GM12878 (cell line): ENCODE measurements at regions not wholly inside any gene's neighbourhood (a gene's known extent, or its start where the extent isn't known, plus 50 kb on each side); places are given as distances from the start of the nearest gene placed in this dataset.
"Not testable (repeated sequence)": the region's sequence is repeated elsewhere in the genome, so short reads cannot be mapped to it uniquely, and the experiment has no call there.

Experiments used
- EP300 ChIP-seq, 2 experiments: fragments of 150-350 bp in 1 of 2; IDR thresholded peaks; 2 replicates each; pipeline ENCODE4 v1.6.1; 2011 to 2012; ENCODE audit warnings: low read depth in 2 of 2, low read length in 2 of 2, borderline replicate concordance in 1 of 2, improper control_type of control experiment in 1 of 2, inconsistent platforms in 1 of 2; ENCODE audit not compliant: control insufficient read depth in 1 of 2
- HDAC6 ChIP-seq: fragments of 200-600 bp; sonication (generic); IDR thresholded peaks from one replicate; pipeline ENCODE4 v1.8.0; 2017; ENCODE audit warnings: antibody characterized with exemption; ENCODE audit not compliant: unreplicated experiment
- NFYB ChIP-seq: IDR thresholded peaks from 2 replicates; pipeline ENCODE4 v1.6.1; 2011; ENCODE audit warnings: low read depth, mild to moderate bottlenecking, low read length, improper control_type of control experiment, moderate library complexity; ENCODE audit not compliant: insufficient read depth
- POLR2A ChIP-seq: IDR thresholded peaks from 2 replicates; pipeline ENCODE4 v1.6.1; 2011; ENCODE audit warnings: low read depth, mild to moderate bottlenecking, low read length
- SIN3A ChIP-seq: IDR thresholded peaks from 2 replicates; pipeline ENCODE4 v1.6.1; 2012; ENCODE audit warnings: low read depth, low read length, improper control_type of control experiment
- TARDBP ChIP-seq: IDR thresholded peaks from 2 replicates; pipeline ENCODE4 v1.6.1; 2016; ENCODE audit warnings: borderline replicate concordance
- TF ChIP-seq, protein P1 (sequence below): fragments of 450-650 bp; IDR thresholded peaks from 2 replicates; pipeline ENCODE4 v1.6.1; 2016; ENCODE audit warnings: mild to moderate bottlenecking
- TF ChIP-seq, protein P2 (sequence below), 3 experiments: IDR thresholded peaks in 2 of 3; conservative IDR thresholded peaks in 1 of 3; 2 replicates each; pipeline ENCODE4 v1.5.1; 2011; ENCODE audit warnings: low read depth in 3 of 3, low read length in 3 of 3, mild to moderate bottlenecking in 3 of 3, control low read depth in 2 of 3, moderate library complexity in 2 of 3, inconsistent platforms in 1 of 3, mixed read lengths in 1 of 3; ENCODE audit not compliant: control insufficient read depth in 2 of 3, insufficient read depth in 1 of 3; ENCODE audit errors: extremely low read depth in 1 of 3

DNA sequence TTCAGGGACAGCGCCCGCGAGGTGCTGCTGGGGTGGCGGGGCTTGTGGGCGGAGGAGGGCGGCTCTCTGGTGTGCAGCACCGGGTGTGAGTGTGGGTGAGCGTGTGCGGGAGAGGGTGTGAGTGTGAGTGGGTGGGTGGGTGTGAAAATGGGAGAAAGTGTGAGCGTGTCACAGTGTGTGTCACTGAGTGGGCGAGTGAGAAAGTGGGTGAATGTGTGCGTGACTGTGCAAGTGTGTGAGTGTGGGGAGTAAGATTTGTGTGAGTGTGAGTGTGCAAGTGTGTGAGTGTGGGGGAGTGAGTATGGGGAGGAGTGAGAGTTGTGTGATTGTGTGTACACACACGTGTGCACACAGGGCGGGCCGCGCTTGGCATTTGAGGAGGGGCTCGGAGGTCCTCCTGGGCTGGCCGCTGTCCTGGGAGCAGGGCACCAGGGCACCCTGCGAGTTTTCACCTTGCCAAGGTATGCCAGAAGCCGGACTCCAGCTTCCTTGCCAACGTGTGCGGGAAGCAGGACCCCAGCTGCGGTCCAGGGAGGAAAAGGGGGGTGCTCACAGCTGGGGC lies 63.1 kb upstream of the DPP6 start:
- not testable (repeated sequence) for TF ChIP-seq SIN3A; HDAC6; NFYB; POLR2A; EP300 (IDR thresholded peaks at IDR 0.05; ENCODE audit: borderline replicate concordance in 1 of 2, control insufficient read depth in 1 of 2, low read depth in 2 of 2, low read length in 2 of 2); TARDBP
- TF ChIP-seq, protein P1, sequence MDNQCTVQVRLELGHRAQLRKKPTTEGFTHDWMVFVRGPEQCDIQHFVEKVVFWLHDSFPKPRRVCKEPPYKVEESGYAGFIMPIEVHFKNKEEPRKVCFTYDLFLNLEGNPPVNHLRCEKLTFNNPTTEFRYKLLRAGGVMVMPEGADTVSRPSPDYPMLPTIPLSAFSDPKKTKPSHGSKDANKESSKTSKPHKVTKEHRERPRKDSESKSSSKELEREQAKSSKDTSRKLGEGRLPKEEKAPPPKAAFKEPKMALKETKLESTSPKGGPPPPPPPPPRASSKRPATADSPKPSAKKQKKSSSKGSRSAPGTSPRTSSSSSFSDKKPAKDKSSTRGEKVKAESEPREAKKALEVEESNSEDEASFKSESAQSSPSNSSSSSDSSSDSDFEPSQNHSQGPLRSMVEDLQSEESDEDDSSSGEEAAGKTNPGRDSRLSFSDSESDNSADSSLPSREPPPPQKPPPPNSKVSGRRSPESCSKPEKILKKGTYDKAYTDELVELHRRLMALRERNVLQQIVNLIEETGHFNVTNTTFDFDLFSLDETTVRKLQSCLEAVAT, result not testable (repeated sequence)
- TF ChIP-seq, protein P2, sequence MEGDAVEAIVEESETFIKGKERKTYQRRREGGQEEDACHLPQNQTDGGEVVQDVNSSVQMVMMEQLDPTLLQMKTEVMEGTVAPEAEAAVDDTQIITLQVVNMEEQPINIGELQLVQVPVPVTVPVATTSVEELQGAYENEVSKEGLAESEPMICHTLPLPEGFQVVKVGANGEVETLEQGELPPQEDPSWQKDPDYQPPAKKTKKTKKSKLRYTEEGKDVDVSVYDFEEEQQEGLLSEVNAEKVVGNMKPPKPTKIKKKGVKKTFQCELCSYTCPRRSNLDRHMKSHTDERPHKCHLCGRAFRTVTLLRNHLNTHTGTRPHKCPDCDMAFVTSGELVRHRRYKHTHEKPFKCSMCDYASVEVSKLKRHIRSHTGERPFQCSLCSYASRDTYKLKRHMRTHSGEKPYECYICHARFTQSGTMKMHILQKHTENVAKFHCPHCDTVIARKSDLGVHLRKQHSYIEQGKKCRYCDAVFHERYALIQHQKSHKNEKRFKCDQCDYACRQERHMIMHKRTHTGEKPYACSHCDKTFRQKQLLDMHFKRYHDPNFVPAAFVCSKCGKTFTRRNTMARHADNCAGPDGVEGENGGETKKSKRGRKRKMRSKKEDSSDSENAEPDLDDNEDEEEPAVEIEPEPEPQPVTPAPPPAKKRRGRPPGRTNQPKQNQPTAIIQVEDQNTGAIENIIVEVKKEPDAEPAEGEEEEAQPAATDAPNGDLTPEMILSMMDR (IDR thresholded peaks at IDR 0.05 in 2 of 3, conservative IDR thresholded peaks at IDR 0.05 in 1 of 3; ENCODE audit: control insufficient read depth in 2 of 3, extremely low read depth in 1 of 3, insufficient read depth in 1 of 3, low read depth in 3 of 3, low read length in 3 of 3), result not testable (repeated sequence)
